ENCODE measurements at regions not wholly inside any gene's neighbourhood (a gene's known extent, or its start where the extent isn't known, plus 50 kb on each side); places are given as distances from the start of the nearest gene placed in this dataset.

- no peak overlapping the region for H3K4me2 ChIP-seq (ENCODE audit: low read length, poor library complexity, severe bottlenecking)
- peaks cover 24% of the 10 kb centered on the region for H3K4me1 ChIP-seq (ENCODE audit: control insufficient read depth, insufficient read depth, low read depth, low read length)
- peaks cover 0 to 27% of the 10 kb centered on the region in 2 experiments for H3K27me3 ChIP-seq (ENCODE audit: control insufficient read depth in 1 of 2, insufficient read depth in 1 of 2, low read length in 2 of 2)
- H3K9me3 ChIP-seq (ENCODE audit: control insufficient read depth, low read length): no peaks in the 10 kb centered on the region
- H4K91ac ChIP-seq (ENCODE audit: low read length): no peak overlapping the region
- no peak overlapping the region for H2BK15ac ChIP-seq (ENCODE audit: low read depth, poor library complexity, severe bottlenecking)
- H2BK5ac ChIP-seq (ENCODE audit: low read depth, low read length, poor library complexity, severe bottlenecking): no peak overlapping the region
- no peak overlapping the region for H4K8ac ChIP-seq (ENCODE audit: low read length)
- no peak overlapping the region for H3K23ac ChIP-seq (ENCODE audit: low read length in 2 of 2)
- H3K4ac ChIP-seq (ENCODE audit: low read depth in 1 of 2, low read length in 2 of 2): no peak overlapping the region
- DNase-seq: no peak
- H3K79me1 ChIP-seq (replicated peaks; ENCODE audit: low read length, poor library complexity, severe bottlenecking): no peaks in the 10 kb centered on the region
- H2BK12ac ChIP-seq (ENCODE audit: low read length in 2 of 2): peak overlapping the region in 1 of 2 experiments; percentile 8
- peak overlapping the region; percentile 63 for H2AK5ac ChIP-seq (ENCODE audit: low read length, severe bottlenecking)
- no peak overlapping the region for H3K9ac ChIP-seq (ENCODE audit: low read length)
- H3K4me3 ChIP-seq (ENCODE audit: insufficient read depth in 1 of 2, low read depth in 1 of 2, low read length in 2 of 2): no peak overlapping the region
- 56% methylated on average over 10 of the region's 11 CpGs for WGBS
- peak overlapping the region in 1 of 2 experiments; percentile 29 for H3K18ac ChIP-seq (ENCODE audit: low read depth in 1 of 2, low read length in 2 of 2)
- H2AFZ ChIP-seq (ENCODE audit: low read depth, low read length): no peak overlapping the region
- H2BK120ac ChIP-seq (ENCODE audit: low read depth, low read length): no peak overlapping the region
- no peak overlapping the region for H3K14ac ChIP-seq (ENCODE audit: low read length in 2 of 2)
- no peaks in the 10 kb centered on the region for H3K36me3 ChIP-seq (ENCODE audit: control insufficient read depth in 1 of 2, insufficient read depth in 2 of 2, low read depth in 1 of 2, low read length in 2 of 2)
- no peak overlapping the region for H3K27ac ChIP-seq (ENCODE audit: low read length, poor library complexity, severe bottlenecking)
These were observed 96.3 kb upstream of the DAP start for GRCh38 chr5:10857338-10857733.

DNA sequence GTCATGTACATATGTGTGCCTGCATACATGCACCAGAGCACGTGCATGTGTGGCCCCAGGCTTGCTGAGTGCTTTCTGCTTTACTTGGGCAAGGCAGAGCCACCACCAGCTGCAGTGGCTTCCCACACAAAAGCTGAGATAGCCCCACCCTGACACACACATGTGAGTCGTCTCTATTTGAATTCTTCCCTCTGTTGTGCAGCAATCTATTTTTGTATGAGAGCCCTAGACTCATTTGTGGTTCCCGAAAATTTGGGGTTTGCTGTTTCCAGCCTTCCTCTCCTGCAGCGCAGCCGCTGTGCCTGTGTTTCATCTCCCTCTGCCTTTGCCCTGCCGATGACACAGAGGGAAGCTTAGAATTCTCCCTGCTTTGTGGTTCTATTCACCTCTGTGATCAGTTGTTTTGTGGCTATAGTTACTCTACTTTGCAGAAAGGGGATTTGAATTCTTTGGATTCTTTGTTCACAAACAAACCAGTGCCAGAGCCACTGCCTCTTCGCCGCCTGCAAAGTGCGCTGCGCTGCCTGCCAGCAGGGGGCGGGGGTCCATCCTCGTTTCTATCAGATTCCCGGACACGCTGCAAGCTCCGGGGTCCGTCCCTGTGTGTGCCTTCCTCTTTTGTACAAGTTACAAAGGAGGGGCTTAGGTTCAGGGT is 95.8 kb upstream of the DAP start:
- WGBS: 7% methylated on average over 16 of the region's 16 CpGs
- Histone ChIP-seq H2BK120ac (ENCODE audit: low read depth, low read length) (no peak overlapping the region), H3K14ac (ENCODE audit: low read length in 2 of 2) (no peak overlapping the region), H2AFZ (ENCODE audit: low read depth, low read length) (no peak overlapping the region), H2BK5ac (ENCODE audit: low read depth, low read length, poor library complexity, severe bottlenecking) (no peak overlapping the region), H3K4me3 (ENCODE audit: insufficient read depth in 1 of 2, low read depth in 1 of 2, low read length in 2 of 2) (no peak overlapping the region), H2BK12ac (ENCODE audit: low read length in 2 of 2) (no peak overlapping the region), H3K27me3 (ENCODE audit: control insufficient read depth in 1 of 2, insufficient read depth in 1 of 2, low read length in 2 of 2) (peaks cover 0 to 27% of the 10 kb centered on the region in 2 experiments), H3K23ac (ENCODE audit: low read length in 2 of 2) (no peak overlapping the region), H2AK5ac (ENCODE audit: low read length, severe bottlenecking) (no peak overlapping the region), H2BK15ac (ENCODE audit: low read depth, poor library complexity, severe bottlenecking) (no peak overlapping the region), H3K9ac (ENCODE audit: low read length) (no peak overlapping the region), H3K36me3 (ENCODE audit: control insufficient read depth in 1 of 2, insufficient read depth in 2 of 2, low read depth in 1 of 2, low read length in 2 of 2) (no peaks in the 10 kb centered on the region), H3K18ac (ENCODE audit: low read depth in 1 of 2, low read length in 2 of 2) (peak overlapping the region in 1 of 2 experiments; percentile 34), H3K4ac (ENCODE audit: low read depth in 1 of 2, low read length in 2 of 2) (no peak overlapping the region), H4K8ac (ENCODE audit: low read length) (no peak overlapping the region), H3K4me2 (ENCODE audit: low read length, poor library complexity, severe bottlenecking) (peak overlapping the region; percentile 3), H3K27ac (ENCODE audit: low read length, poor library complexity, severe bottlenecking) (peak overlapping the region; percentile 40), H3K4me1 (ENCODE audit: control insufficient read depth, insufficient read depth, low read depth, low read length) (peaks cover 24% of the 10 kb centered on the region), H3K9me3 (ENCODE audit: control insufficient read depth, low read length) (no peaks in the 10 kb centered on the region), H3K79me1 (replicated peaks; ENCODE audit: low read length, poor library complexity, severe bottlenecking) (no peaks in the 10 kb centered on the region), H4K91ac (ENCODE audit: low read length) (no peak overlapping the region)
- DNase-seq: peak; percentile 84

GRCh38 chr5:10856071-10856470 is 95.0 kb upstream of the DAP start:
- Histone ChIP-seq H2BK12ac (ENCODE audit: low read length in 2 of 2) (peak overlapping the region in 1 of 2 experiments; percentile 75), H4K8ac (ENCODE audit: low read length) (no peak overlapping the region), H2BK15ac (ENCODE audit: low read depth, poor library complexity, severe bottlenecking) (no peak overlapping the region), H4K91ac (ENCODE audit: low read length) (no peak overlapping the region), H3K9me3 (ENCODE audit: control insufficient read depth, low read length) (no peaks in the 10 kb centered on the region), H3K23ac (ENCODE audit: low read length in 2 of 2) (no peak overlapping the region), H2AFZ (ENCODE audit: low read depth, low read length) (no peak overlapping the region), H3K4me3 (ENCODE audit: insufficient read depth in 1 of 2, low read depth in 1 of 2, low read length in 2 of 2) (no peak overlapping the region), H2AK5ac (ENCODE audit: low read length, severe bottlenecking) (peak overlapping the region; percentile 63), H2BK5ac (ENCODE audit: low read depth, low read length, poor library complexity, severe bottlenecking) (no peak overlapping the region), H2BK120ac (ENCODE audit: low read depth, low read length) (no peak overlapping the region), H3K4me2 (ENCODE audit: low read length, poor library complexity, severe bottlenecking) (no peak overlapping the region), H3K79me1 (replicated peaks; ENCODE audit: low read length, poor library complexity, severe bottlenecking) (no peaks in the 10 kb centered on the region), H3K4ac (ENCODE audit: low read depth in 1 of 2, low read length in 2 of 2) (no peak overlapping the region), H3K27me3 (ENCODE audit: control insufficient read depth in 1 of 2, insufficient read depth in 1 of 2, low read length in 2 of 2) (peaks cover 0 to 27% of the 10 kb centered on the region in 2 experiments), H3K27ac (ENCODE audit: low read length, poor library complexity, severe bottlenecking) (no peak overlapping the region), H3K36me3 (ENCODE audit: control insufficient read depth in 1 of 2, insufficient read depth in 2 of 2, low read depth in 1 of 2, low read length in 2 of 2) (no peaks in the 10 kb centered on the region), H3K9ac (ENCODE audit: low read length) (no peak overlapping the region), H3K14ac (ENCODE audit: low read length in 2 of 2) (peak overlapping the region in 1 of 2 experiments; percentile 74), H3K4me1 (ENCODE audit: control insufficient read depth, insufficient read depth, low read depth, low read length) (peaks cover 24% of the 10 kb centered on the region), H3K18ac (ENCODE audit: low read depth in 1 of 2, low read length in 2 of 2) (no peak overlapping the region)
- no peak for DNase-seq
- 91% methylated on average over 5 of the region's 5 CpGs for WGBS

DNA sequence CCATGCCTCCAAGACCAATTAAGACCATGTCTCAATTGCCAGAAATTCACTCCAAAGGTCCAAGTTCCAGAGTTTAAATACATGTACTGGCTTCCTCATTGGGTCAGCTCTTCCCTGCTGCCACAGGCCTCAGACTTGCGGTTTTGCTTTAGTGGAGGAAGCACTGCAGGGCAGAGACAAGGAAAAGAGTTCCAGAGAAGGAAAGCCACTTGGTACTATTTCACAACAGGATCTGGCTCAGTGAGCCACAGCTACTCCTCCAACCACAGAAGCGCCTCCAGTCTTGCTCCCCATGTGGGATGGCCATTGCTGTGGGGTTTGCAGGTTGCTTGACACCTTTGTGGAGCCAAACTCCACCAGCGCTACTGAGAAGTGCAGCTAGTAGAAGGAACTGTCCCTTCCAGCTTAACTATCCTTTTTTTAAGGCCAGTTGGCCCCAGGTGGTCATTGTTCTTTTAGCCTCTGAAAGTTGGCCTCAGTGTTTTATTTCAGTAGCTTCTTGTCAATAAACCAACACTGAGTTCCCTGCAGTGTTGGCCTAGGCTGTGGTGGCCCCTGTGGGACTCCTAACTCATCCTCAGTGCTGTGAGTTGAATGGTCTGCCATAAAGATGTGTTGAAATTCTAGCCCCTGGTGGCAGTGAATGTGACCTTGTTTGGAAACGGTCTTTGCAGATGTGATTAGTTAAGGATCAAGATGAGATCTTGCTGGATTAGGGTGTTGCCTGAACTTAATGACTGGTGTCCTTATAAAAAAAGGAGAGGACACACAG is 93.7 kb upstream of the DAP start:
- Histone ChIP-seq H3K4ac (ENCODE audit: low read depth in 1 of 2, low read length in 2 of 2) (no peak overlapping the region), H3K36me3 (ENCODE audit: control insufficient read depth in 1 of 2, insufficient read depth in 2 of 2, low read depth in 1 of 2, low read length in 2 of 2) (no peaks in the 10 kb centered on the region), H3K23ac (ENCODE audit: low read length in 2 of 2) (no peak overlapping the region), H3K4me2 (ENCODE audit: low read length, poor library complexity, severe bottlenecking) (no peak overlapping the region), H2AFZ (ENCODE audit: low read depth, low read length) (no peak overlapping the region), H3K79me1 (replicated peaks; ENCODE audit: low read length, poor library complexity, severe bottlenecking) (no peaks in the 10 kb centered on the region), H2BK15ac (ENCODE audit: low read depth, poor library complexity, severe bottlenecking) (no peak overlapping the region), H3K9me3 (ENCODE audit: control insufficient read depth, low read length) (no peaks in the 10 kb centered on the region), H4K91ac (ENCODE audit: low read length) (no peak overlapping the region), H3K9ac (ENCODE audit: low read length) (no peak overlapping the region), H4K8ac (ENCODE audit: low read length) (no peak overlapping the region), H3K4me3 (ENCODE audit: insufficient read depth in 1 of 2, low read depth in 1 of 2, low read length in 2 of 2) (no peak overlapping the region), H3K14ac (ENCODE audit: low read length in 2 of 2) (no peak overlapping the region), H3K18ac (ENCODE audit: low read depth in 1 of 2, low read length in 2 of 2) (no peak overlapping the region), H2BK5ac (ENCODE audit: low read depth, low read length, poor library complexity, severe bottlenecking) (no peak overlapping the region), H2AK5ac (ENCODE audit: low read length, severe bottlenecking) (no peak overlapping the region), H3K27me3 (ENCODE audit: control insufficient read depth in 1 of 2, insufficient read depth in 1 of 2, low read length in 2 of 2) (peaks cover 0 to 27% of the 10 kb centered on the region in 2 experiments), H3K27ac (ENCODE audit: low read length, poor library complexity, severe bottlenecking) (no peak overlapping the region), H2BK12ac (ENCODE audit: low read length in 2 of 2) (peak overlapping the region in 1 of 2 experiments; percentile 11), H3K4me1 (ENCODE audit: control insufficient read depth, insufficient read depth, low read depth, low read length) (peaks cover 15% of the 10 kb centered on the region), H2BK120ac (ENCODE audit: low read depth, low read length) (no peak overlapping the region)
- WGBS: 78% methylated on average over 4 of the region's 4 CpGs
- DNase-seq: peak; percentile 60

Data from mesenchymal stem cell (in vitro differentiated cells and primary cell).